ENCODE measurements at regions not wholly inside any gene's neighbourhood (a gene's known extent, or its start where the extent isn't known, plus 50 kb on each side); places are given as distances from the start of the nearest gene placed in this dataset.

DNA sequence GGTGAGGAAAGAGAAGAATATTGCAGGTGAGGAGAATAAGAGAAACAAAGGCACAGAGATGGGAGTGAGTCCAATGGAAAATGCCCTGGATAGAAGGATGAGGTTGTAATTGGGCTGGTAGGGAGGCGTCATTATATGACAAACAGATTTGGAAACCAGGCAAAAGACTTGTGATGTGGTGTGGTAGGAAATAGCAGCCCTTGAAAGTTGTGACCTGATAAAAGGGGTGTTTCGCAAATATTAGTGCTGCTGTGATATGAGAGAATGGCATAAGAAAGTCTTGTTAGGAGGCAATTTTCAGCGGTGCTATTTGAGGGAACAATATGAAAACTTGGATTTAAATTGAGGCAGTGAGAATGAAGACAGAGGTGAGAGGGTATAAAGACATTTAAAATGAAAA is 217.5 kb upstream of the ACTBL2 start:
- CTCF ChIA-PET = no interaction called here

DNA sequence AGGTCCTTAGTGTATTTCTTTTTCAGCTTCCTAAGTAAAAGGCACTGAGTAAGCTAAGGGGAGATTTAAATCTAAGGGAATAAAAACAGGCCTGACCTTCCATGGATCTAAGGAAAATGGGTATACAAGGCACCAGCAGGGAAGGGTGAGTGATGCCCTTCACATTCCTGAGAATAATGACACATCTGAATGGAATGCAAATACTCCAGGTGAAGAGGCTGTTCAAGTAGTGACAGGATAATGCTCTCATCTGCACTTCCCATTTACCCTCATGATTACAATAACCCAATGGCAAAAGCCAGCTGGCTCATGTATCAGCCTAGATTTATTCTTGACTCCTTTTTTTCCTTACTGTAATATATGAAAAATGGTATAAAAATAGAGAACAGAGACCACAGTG is 216.2 kb upstream of the ACTBL2 start:
- POLR2A ChIA-PET = interaction anchor here (0.5 kb wide), 1 partner anchor 23 kb away, joined by 3 read pairs; no protein-coding TSS in a partner anchor
- TF ChIP-seq, protein P1, sequence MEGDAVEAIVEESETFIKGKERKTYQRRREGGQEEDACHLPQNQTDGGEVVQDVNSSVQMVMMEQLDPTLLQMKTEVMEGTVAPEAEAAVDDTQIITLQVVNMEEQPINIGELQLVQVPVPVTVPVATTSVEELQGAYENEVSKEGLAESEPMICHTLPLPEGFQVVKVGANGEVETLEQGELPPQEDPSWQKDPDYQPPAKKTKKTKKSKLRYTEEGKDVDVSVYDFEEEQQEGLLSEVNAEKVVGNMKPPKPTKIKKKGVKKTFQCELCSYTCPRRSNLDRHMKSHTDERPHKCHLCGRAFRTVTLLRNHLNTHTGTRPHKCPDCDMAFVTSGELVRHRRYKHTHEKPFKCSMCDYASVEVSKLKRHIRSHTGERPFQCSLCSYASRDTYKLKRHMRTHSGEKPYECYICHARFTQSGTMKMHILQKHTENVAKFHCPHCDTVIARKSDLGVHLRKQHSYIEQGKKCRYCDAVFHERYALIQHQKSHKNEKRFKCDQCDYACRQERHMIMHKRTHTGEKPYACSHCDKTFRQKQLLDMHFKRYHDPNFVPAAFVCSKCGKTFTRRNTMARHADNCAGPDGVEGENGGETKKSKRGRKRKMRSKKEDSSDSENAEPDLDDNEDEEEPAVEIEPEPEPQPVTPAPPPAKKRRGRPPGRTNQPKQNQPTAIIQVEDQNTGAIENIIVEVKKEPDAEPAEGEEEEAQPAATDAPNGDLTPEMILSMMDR (IDR thresholded peaks at IDR 0.05; ENCODE audit: low read depth, low read length) = no peak

More for the DNA sequence above, 217.5 kb upstream of the ACTBL2 start:
- Histone ChIP-seq H3K9me3 (ENCODE audit: control insufficient read depth, insufficient read depth, low read length) (no peaks in the 10 kb centered on the region), H3K4me3 (ENCODE audit: low read depth, low read length) (no peak overlapping the region), H3K27me3 (ENCODE audit: control insufficient read depth, insufficient read depth, low read length) (no peaks in the 10 kb centered on the region), H3K27ac (ENCODE audit: low read depth, low read length) (no peak overlapping the region)
- TF ChIP-seq, protein P1 (IDR thresholded peaks at IDR 0.05; ENCODE audit: low read depth, low read length) = no peak
- no peak for DNase-seq (ENCODE audit: low read depth, low spot score)
- POLR2A ChIA-PET = no interaction called here

DNA sequence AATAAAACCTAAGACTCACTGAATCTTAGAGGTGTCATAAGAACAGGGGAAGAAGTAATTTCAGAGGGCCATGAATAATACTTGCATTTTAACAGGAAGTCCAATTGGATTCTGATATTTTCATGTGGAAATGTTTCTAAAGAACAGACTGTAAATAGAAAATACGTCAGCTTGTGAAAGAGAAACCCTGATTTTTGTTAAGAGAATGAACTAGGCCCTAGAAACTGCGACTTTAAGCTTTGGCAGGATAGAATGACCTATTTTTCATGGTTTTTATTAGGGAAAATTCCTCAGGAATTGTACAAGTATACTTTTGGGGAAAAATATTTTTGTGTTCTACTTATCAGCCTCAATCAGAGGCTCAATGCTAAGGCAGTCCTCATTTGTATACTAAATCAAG is 215.5 kb upstream of the ACTBL2 start:
- ChIA-PET POLR2A (interaction anchor here (0.5 kb wide), 1 partner anchor 22 kb away, joined by 3 read pairs; no protein-coding TSS in a partner anchor), CTCF (no interaction called here)
- Histone ChIP-seq H3K9me3 (ENCODE audit: control insufficient read depth, insufficient read depth, low read length) (no peaks in the 10 kb centered on the region), H3K27me3 (ENCODE audit: control insufficient read depth, insufficient read depth, low read length) (no peaks in the 10 kb centered on the region), H3K27ac (ENCODE audit: low read depth, low read length) (no peak overlapping the region), H3K4me3 (ENCODE audit: low read depth, low read length) (no peak overlapping the region)
- no peak for DNase-seq (ENCODE audit: low read depth, low spot score)
- TF ChIP-seq, protein P1 (IDR thresholded peaks at IDR 0.05; ENCODE audit: low read depth, low read length) = no peak

More for the DNA sequence above, 216.2 kb upstream of the ACTBL2 start:
- H3K4me3 ChIP-seq (ENCODE audit: low read depth, low read length) = no peak overlapping the region
- H3K27ac ChIP-seq (ENCODE audit: low read depth, low read length) = no peak overlapping the region
- CTCF ChIA-PET = interaction anchor here (0.6 to 0.8 kb wide), 2 partner anchors 81 to 199 kb away, joined by 3 to 4 read pairs; no protein-coding TSS in a partner anchor
- H3K9me3 ChIP-seq (ENCODE audit: control insufficient read depth, insufficient read depth, low read length) = no peaks in the 10 kb centered on the region
- DNase-seq (ENCODE audit: low read depth, low spot score) = no peak
- H3K27me3 ChIP-seq (ENCODE audit: control insufficient read depth, insufficient read depth, low read length) = no peaks in the 10 kb centered on the region

DNA sequence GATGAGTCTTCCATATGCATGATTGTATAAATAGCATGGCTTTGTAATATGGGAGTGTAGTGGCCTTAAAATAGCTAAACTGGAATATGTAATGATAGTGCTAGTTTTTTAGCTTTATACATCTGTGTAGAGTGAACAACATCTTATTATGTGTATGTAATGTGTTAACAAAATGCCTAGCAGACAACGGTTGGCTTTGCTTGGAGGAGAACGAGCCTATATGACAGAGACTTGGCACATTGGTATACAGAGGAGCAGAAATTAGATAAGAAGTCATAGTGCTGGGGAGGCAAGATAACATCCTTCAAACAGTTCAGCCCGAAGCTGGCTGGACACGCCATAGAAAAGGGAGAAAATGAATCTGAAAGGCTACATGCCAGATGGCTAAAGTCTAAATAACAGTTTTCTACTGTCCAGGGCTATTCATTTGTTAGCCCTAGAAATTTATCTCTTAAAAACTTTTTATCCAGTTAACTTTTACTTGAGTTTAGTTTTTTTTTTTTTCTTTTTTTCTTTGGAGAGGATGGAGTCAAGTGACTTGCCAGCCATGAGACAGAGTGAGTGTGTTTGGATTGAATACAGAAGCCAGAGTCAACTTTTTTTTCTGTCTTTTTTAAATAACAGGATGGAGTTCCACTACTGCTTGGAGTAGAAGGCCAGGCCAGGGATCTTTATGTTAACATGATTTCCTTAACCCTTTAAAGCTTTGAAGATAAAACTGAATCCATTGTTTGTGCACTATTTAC is 214.4 kb upstream of the ACTBL2 start:
- ChIA-PET POLR2A (interaction anchor here (0.7 kb wide), 1 partner anchor 13 kb away, joined by 5 read pairs; no protein-coding TSS in a partner anchor), CTCF (interaction anchor here (0.9 kb wide), 1 partner anchor 764 kb away, joined by 3 read pairs; no protein-coding TSS in a partner anchor)
- Histone ChIP-seq H3K4me3 (ENCODE audit: low read depth, low read length) (no peak overlapping the region), H3K27me3 (ENCODE audit: control insufficient read depth, insufficient read depth, low read length) (no peaks in the 10 kb centered on the region), H3K9me3 (ENCODE audit: control insufficient read depth, insufficient read depth, low read length) (no peaks in the 10 kb centered on the region), H3K27ac (ENCODE audit: low read depth, low read length) (no peak overlapping the region)
- DNase-seq (ENCODE audit: low read depth, low spot score) = no peak
- TF ChIP-seq, protein P1 (IDR thresholded peaks at IDR 0.05; ENCODE audit: low read depth, low read length) = no peak

DNA sequence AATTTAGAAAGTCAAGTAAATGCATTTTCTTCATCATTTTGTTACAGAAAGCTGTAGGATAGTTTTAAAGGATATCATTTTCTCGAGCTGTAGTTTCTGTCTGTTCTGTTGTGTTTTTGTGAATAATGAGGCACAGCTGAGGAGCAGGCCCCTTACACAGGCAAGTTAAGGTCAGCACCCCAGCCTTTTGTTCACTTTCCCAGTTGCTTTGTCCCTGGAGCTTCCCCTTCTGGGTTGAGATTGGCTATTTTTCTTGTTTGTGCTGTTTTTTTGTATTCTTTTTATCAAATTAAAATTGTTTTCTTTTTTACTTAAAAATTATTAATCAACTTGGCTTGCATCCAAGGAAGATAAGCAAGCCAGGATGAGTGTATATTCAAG is 213.8 kb upstream of the ACTBL2 start:
- no peak overlapping the region for H3K4me3 ChIP-seq (ENCODE audit: low read depth, low read length)
- TF ChIP-seq, protein P1 (IDR thresholded peaks at IDR 0.05; ENCODE audit: low read depth, low read length) = no peak
- CTCF ChIA-PET = interaction anchor here (0.9 kb wide), 1 partner anchor 765 kb away, joined by 3 read pairs; no protein-coding TSS in a partner anchor
- no peak for DNase-seq (ENCODE audit: low read depth, low spot score)
- no peaks in the 10 kb centered on the region for H3K9me3 ChIP-seq (ENCODE audit: control insufficient read depth, insufficient read depth, low read length)
- H3K27me3 ChIP-seq (ENCODE audit: control insufficient read depth, insufficient read depth, low read length) = no peaks in the 10 kb centered on the region
- H3K27ac ChIP-seq (ENCODE audit: low read depth, low read length) = no peak overlapping the region
- POLR2A ChIA-PET = interaction anchor here (0.7 kb wide), 1 partner anchor 14 kb away, joined by 5 read pairs; no protein-coding TSS in a partner anchor
